Memory B cell (primary cell): ENCODE measurements at regions not wholly inside any gene's neighbourhood (a gene's known extent, or its start where the extent isn't known, plus 50 kb on each side); places are given as distances from the start of the nearest gene placed in this dataset.
"Not testable (repeated sequence)": the region's sequence is repeated elsewhere in the genome, so short reads cannot be mapped to it uniquely, and the experiment has no call there.

ENCODE experiments used
- ATAC-seq: fragments of 150-1000 bp; cut with Tn5 transposase; 2 replicates; pipeline ENCODE4 v1.10.0; 2021; ENCODE audit warnings: low read depth, mild to moderate bottlenecking, moderate library complexity
- DNase-seq, 2 donors: peaks; one replicate each; pipeline ENCODE4 v3.0.0; 2022; ENCODE audit warnings: low spot score in 2 of 2
- H3K27ac Mint-ChIP-seq: one replicate; pipeline ENCODE4 v1.8.0; 2022; ENCODE audit warnings: mild to moderate bottlenecking, moderate library complexity, mixed read lengths
- H3K27me3 Mint-ChIP-seq: one replicate; pipeline ENCODE4 v1.8.0; 2022; ENCODE audit warnings: mixed read lengths
- H3K36me3 Mint-ChIP-seq: one replicate; pipeline ENCODE4 v1.8.0; 2022; ENCODE audit warnings: mild to moderate bottlenecking, mixed read lengths
- H3K4me1 Mint-ChIP-seq: one replicate; pipeline ENCODE4 v1.8.0; 2022; ENCODE audit warnings: mixed read lengths
- H3K4me3 Mint-ChIP-seq: one replicate; pipeline ENCODE4 v1.8.0; 2022; ENCODE audit warnings: mild to moderate bottlenecking, moderate library complexity, mixed read lengths
- H3K9me3 Mint-ChIP-seq: one replicate; pipeline ENCODE4 v1.8.0; 2022; ENCODE audit warnings: mixed read lengths

DNA sequence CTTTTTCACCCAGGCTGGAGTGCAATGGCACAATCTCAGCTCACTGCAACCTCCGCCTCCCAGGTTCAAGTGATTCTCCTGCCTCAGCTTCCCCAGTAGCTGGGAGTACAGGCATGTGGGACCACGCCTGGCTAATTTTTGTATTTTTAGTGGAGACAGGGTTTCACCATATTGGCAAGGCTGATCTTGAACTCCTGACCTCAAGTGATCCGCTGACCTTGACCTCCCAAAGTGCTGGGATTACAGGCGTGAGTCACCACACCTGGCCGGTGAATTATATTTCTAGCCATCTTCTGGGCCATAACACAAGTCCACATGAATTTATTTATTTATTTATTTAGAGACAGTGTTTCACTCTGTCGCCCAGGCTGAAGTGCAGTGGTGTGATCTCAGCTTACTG lies 105.0 kb upstream of the XPO1 start:
- H3K36me3 Mint-ChIP-seq, DNase-seq, H3K4me1 Mint-ChIP-seq, H3K9me3 Mint-ChIP-seq, H3K27me3 Mint-ChIP-seq, H3K27ac Mint-ChIP-seq, H3K4me3 Mint-ChIP-seq, ATAC-seq: not testable (repeated sequence)

DNA sequence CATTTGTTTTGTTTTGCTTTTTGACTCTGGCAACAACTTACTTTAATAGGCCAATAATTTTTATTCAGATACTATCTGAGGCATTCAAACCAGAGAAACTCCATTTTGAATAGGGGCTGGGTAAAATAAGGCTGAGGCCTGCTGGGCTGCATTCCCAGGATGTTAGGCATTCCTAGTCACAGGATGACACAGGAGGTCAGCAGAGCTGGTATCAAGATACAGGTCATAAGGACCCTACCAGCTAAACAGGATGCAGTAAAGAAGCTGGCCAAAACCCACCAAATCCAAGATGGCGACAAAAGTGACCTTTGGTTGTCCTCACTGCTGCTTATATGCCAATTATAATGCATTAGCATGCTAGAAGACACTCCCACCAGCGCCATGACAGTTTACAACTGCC lies 102.2 kb upstream of the XPO1 start:
- Mint-ChIP-seq H3K27ac (no peak overlapping the region), H3K9me3 (no peaks in the 10 kb centered on the region), H3K4me1 (peaks cover 4% of the 10 kb centered on the region), H3K36me3 (no peaks in the 10 kb centered on the region), H3K27me3 (no peaks in the 10 kb centered on the region), H3K4me3 (no peak overlapping the region)
- DNase-seq (no peak), ATAC-seq (no peak)

DNA sequence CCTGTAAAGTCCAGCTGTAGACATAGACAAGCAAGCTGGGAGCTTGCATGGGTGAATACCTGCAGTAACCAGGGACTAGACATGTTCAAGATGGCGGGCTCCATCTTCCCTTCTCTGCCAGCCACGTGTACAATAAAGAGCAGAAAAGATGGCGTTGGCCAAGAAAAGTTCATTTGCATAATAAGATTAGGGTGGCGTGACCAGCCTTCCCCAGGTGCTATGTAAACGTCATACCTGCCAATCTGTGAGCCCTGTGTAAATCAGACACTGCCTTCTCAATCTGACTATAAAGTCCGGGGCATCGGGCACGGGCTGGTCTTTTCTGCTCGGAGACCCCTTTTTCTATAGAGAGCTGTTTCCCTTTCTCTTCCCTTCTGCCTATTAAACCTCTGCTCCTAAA lies 101.6 kb upstream of the XPO1 start:
- H3K4me3 Mint-ChIP-seq: no peak overlapping the region
- peaks cover 4% of the 10 kb centered on the region for H3K4me1 Mint-ChIP-seq
- DNase-seq (no peak), ATAC-seq (peak; percentile 90)
- no peak overlapping the region for H3K27ac Mint-ChIP-seq
- H3K27me3 Mint-ChIP-seq: no peaks in the 10 kb centered on the region
- no peaks in the 10 kb centered on the region for H3K36me3 Mint-ChIP-seq
- no peaks in the 10 kb centered on the region for H3K9me3 Mint-ChIP-seq

DNA sequence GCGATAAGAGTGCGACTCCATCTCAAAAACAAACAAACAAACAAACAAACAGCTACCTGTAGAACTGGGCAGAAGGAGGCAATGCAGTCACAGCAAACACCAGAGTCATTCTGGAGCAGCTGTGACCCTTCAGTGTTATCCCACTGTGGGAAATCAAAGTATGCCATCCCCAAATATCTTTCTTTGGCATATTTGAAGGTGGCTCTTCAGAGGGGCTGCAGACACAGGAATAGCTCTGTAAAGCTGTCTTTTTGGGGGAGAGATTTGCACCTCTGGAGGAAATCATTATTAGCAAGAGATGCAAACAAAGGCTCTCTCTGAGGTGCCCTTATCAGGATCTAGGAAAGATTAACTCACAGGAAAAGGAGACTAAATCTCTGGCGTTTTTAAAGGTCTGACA lies 98.5 kb upstream of the XPO1 start:
- ATAC-seq: no peak
- Mint-ChIP-seq H3K27ac (no peak overlapping the region), H3K9me3 (no peaks in the 10 kb centered on the region)

DNA sequence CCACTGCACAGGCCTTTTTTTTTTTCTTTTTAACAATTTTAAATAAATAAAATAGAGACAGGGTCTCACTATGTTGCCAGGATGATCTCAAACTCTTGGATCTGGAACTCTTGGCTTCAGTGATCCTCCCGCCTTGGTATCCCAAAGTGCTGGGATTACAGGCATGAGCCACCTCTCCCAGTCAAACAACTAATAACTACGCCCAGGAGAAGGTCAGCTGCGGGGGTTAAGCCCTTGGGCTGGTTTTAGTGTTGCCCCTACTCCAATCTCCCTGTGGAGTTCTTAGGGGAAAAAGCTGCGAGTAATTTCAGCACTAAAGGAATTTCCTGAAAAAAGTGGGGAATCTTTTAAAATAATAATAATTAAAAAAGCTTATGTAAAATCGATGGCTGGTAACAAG lies 96.4 kb upstream of the XPO1 start:
- DNase-seq: no peak
- H3K4me3 Mint-ChIP-seq: no peak overlapping the region
- no peak overlapping the region for H3K27ac Mint-ChIP-seq
- H3K9me3 Mint-ChIP-seq: no peaks in the 10 kb centered on the region
- no peaks in the 10 kb centered on the region for H3K36me3 Mint-ChIP-seq
- ATAC-seq: no peak
- no peaks in the 10 kb centered on the region for H3K4me1 Mint-ChIP-seq
- peaks cover 1% of the 10 kb centered on the region for H3K27me3 Mint-ChIP-seq

More for the DNA sequence above, 98.5 kb upstream of the XPO1 start:
- Mint-ChIP-seq H3K4me1 (peaks cover 4% of the 10 kb centered on the region), H3K4me3 (no peak overlapping the region), H3K36me3 (no peaks in the 10 kb centered on the region), H3K27me3 (peaks cover 1% of the 10 kb centered on the region)
- DNase-seq: no peak

DNA sequence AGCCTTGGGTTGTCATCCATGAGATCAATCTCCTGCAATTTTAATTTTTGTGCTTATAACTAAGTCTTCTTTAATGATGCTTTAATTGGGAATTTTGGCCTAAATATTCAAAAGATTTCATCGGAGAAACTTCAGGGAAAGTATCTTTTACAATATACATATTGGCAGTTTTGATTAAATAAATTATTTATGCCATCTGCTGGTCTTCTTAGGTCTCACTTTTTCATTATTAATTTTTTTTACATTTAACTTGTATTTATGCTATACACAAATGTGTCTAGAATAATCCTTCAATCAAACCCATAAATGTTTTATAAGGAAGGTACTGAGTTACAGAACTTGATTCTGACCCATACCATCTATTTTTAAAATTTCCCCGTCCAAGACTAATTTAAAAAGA lies 95.1 kb upstream of the XPO1 start:
- no peak for DNase-seq

DNA sequence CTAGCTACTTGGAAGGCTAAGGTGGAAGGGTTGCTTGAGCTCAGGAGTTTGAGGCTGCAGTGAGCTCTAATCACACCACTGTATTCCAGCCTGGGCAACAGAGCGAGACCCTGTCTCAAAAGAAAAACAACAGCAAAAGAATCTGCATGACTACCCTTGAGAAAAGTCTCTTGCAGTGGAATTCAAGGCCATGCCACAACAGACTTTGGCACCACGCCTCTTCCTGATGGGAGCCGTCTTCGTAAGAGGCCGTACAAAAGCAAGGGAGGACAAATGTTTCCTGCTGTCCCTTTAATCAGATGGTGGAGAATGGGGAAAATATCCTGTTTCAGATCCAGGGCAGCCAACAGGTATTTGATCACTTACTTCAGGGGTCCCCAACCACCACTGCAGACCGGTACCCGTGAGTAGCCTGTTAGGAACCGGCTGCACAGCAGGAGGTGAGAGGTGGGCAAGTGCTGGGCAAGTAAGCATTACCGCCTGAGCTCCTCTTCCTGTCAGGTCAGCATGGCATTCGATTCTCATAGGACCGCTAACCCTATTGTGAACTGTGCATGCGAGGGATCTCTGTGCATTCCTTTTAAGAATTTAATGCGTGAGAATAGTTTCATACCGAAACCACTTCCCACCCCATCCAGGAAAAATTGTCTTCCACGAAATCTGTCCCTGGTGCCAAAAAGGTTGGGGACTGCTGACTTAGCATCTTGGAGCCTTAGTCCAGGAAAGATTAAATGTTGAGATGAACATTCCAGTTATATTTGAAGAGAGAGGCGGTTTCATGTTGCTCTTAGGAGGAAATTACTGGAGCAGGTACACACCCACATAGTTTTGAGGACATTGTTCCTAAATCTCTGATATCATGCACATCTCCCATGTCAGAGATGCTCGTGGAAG lies 94.4 kb upstream of the XPO1 start:
- DNase-seq (no peak), ATAC-seq (no peak)
- no peaks in the 10 kb centered on the region for H3K36me3 Mint-ChIP-seq
- H3K4me3 Mint-ChIP-seq: no peak overlapping the region
- H3K4me1 Mint-ChIP-seq: no peaks in the 10 kb centered on the region
- H3K27ac Mint-ChIP-seq: no peak overlapping the region
- H3K9me3 Mint-ChIP-seq: no peaks in the 10 kb centered on the region
- H3K27me3 Mint-ChIP-seq: peaks cover 1% of the 10 kb centered on the region

More for the DNA sequence above, 95.1 kb upstream of the XPO1 start:
- ATAC-seq: no peak
- H3K4me1 Mint-ChIP-seq: no peaks in the 10 kb centered on the region
- no peaks in the 10 kb centered on the region for H3K36me3 Mint-ChIP-seq
- H3K27ac Mint-ChIP-seq: no peak overlapping the region
- peaks cover 1% of the 10 kb centered on the region for H3K27me3 Mint-ChIP-seq
- no peak overlapping the region for H3K4me3 Mint-ChIP-seq
- no peaks in the 10 kb centered on the region for H3K9me3 Mint-ChIP-seq

DNA sequence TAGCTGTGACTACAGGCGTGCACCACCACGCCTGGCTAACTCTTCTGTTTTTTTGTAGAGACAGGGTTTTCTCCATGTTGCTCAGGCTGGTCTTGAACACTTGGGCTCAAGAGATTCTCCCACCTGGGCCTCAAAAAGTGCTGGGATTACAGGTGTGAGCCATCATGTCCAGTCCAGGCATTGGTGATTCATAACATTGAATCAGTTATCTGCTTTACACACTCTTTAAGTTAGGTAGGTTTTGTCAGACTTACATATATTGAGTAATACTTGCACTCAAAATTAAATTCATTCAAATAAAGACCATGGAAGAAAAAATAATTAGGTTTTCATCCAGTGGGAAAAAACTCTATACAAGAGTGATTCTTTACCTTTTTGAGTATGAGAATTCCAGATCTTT lies 93.2 kb upstream of the XPO1 start:
- no peaks in the 10 kb centered on the region for H3K9me3 Mint-ChIP-seq
- H3K27me3 Mint-ChIP-seq: peaks cover 1% of the 10 kb centered on the region
- no peak for DNase-seq
- no peaks in the 10 kb centered on the region for H3K36me3 Mint-ChIP-seq
- no peaks in the 10 kb centered on the region for H3K4me1 Mint-ChIP-seq
- no peak overlapping the region for H3K4me3 Mint-ChIP-seq
- no peak for ATAC-seq
- no peak overlapping the region for H3K27ac Mint-ChIP-seq

DNA sequence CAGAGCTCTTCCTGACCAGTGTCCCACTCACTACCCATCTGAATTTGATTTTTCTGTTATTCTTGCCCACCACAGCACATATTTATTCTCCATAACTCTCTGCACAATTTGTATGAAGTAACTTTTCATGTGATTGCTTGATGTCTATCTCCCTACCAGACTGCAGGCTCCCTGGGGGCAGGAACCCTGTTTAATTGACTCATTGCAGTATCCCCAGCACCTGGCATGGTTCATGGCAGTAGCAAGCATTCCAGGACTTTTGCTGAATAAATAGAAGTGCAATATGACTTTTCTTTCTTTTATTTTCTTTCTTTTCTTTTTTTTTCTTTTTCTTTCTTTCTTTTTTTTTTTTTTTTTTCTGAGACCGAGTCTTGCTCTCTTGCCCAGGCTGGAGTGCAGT lies 88.7 kb upstream of the XPO1 start:
- Mint-ChIP-seq H3K4me1 (no peaks in the 10 kb centered on the region), H3K27ac (no peak overlapping the region), H3K36me3 (no peaks in the 10 kb centered on the region), H3K9me3 (no peaks in the 10 kb centered on the region), H3K4me3 (no peak overlapping the region), H3K27me3 (no peaks in the 10 kb centered on the region)
- no peak for ATAC-seq
- no peak for DNase-seq

DNA sequence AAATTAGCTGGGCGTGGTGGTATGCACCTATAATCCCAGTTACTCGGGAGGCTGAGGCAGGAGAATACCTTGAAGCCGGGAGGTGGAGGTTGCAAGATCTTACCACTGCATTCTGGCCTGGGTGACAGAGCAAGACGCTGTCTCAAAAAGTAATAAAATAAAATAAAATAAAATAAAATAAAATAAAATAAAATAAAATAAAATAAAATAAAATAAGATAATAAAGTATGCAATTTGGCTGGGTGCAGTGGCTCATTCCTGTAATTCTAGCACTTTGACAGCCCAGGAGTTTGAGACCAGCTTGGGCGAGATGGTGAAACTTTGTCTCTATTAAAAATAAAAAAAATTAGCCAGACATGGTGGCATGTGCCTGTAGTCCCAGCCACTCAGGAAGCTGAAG lies 85.6 kb upstream of the XPO1 start:
- H3K4me1 Mint-ChIP-seq: no peaks in the 10 kb centered on the region
- no peaks in the 10 kb centered on the region for H3K9me3 Mint-ChIP-seq
- no peak overlapping the region for H3K4me3 Mint-ChIP-seq
- DNase-seq: no peak
- no peak overlapping the region for H3K27ac Mint-ChIP-seq
- no peaks in the 10 kb centered on the region for H3K36me3 Mint-ChIP-seq
- no peak for ATAC-seq
- H3K27me3 Mint-ChIP-seq: no peaks in the 10 kb centered on the region

DNA sequence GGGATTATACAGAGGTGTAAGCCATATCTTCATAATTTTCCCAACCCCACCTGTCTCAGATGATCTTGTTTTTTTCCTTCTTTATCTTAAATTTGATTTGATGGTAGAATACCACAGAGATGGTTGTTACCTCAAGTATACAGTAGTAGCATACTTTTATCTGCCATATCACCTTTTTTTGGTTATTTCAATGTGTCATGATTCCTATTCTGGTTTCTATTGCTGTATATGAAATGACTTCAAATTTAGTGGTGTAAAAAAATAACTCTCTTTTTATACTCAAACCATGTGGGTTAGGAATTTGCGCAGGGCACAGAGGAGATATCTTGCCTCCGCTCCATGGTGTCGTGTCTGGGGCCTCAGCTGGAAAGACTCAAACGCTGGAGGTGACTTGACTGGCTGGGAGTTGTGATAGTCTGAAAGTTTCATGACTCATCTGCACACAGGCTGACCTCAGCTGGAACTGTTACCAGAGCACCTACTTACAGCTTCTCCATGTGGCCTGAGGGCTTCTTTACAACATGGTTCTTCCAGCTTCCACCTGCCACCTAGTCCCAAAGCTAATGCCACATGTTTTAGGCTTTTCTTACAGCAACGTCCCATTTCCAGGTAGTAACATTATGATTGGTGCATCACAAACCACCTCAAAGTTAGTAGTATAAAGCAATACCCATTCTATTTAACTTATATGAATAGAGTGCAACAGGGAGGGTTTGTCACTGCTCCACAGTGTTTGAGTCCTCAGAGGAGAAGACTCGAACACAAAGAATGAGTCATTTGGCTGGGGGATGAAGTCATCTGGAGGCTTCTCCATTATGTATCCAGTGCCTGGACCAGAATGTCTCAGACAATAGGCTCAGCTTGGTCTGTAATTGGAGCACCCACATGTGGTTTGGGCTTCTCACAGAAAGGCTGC lies 82.3 kb upstream of the XPO1 start:
- Mint-ChIP-seq H3K9me3 (no peaks in the 10 kb centered on the region), H3K4me1 (no peaks in the 10 kb centered on the region), H3K4me3 (no peak overlapping the region), H3K36me3 (no peaks in the 10 kb centered on the region), H3K27me3 (peaks cover 5% of the 10 kb centered on the region), H3K27ac (no peak overlapping the region)
- no peak for ATAC-seq
- DNase-seq: no peak

DNA sequence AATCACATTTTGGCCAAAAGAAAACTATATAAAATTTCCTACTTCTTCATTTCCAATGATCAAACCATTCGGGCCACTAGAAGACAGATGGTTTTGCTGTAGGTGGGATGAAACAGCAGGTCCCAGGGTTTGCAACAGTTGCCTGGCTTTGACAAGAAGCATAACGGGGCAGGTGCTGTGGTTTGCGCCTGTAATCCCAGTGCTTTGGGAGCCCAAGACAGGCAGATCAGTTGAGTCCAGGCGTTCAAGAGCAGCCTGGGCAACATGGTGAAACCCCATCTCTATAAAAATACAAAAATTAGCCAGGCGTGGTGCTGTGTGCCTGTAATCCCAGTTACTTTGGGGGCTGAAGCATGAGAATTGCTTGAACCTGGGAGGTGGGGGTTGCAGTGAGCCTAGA lies 81.4 kb upstream of the XPO1 start:
- Mint-ChIP-seq H3K4me1 (no peaks in the 10 kb centered on the region), H3K27me3 (peaks cover 5% of the 10 kb centered on the region), H3K36me3 (no peaks in the 10 kb centered on the region), H3K4me3 (no peak overlapping the region), H3K27ac (no peak overlapping the region), H3K9me3 (no peaks in the 10 kb centered on the region)
- ATAC-seq: no peak
- no peak for DNase-seq

DNA sequence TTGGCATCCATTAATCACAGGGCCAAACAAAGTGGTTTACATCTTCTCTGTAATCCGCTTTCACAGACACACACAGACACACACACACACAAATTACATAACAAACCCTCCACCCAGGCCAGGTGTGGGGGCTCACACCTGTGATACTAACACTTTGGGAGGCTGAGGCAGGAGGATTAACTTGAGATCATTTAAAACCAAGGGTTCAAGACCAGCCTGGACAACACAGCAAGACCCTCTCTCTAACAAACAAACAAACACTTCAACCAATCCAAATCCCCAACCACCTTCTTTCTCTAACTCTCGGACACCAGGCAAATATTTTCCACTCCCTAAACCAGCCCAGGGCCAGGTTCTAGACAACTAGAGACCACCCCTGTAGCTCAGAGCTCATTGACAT lies 79.5 kb upstream of the XPO1 start:
- H3K27me3 Mint-ChIP-seq: peaks cover 5% of the 10 kb centered on the region
- no peak overlapping the region for H3K27ac Mint-ChIP-seq
- DNase-seq (no peak), ATAC-seq (no peak)
- H3K36me3 Mint-ChIP-seq: no peaks in the 10 kb centered on the region
- H3K4me1 Mint-ChIP-seq: no peaks in the 10 kb centered on the region
- no peaks in the 10 kb centered on the region for H3K9me3 Mint-ChIP-seq
- no peak overlapping the region for H3K4me3 Mint-ChIP-seq

DNA sequence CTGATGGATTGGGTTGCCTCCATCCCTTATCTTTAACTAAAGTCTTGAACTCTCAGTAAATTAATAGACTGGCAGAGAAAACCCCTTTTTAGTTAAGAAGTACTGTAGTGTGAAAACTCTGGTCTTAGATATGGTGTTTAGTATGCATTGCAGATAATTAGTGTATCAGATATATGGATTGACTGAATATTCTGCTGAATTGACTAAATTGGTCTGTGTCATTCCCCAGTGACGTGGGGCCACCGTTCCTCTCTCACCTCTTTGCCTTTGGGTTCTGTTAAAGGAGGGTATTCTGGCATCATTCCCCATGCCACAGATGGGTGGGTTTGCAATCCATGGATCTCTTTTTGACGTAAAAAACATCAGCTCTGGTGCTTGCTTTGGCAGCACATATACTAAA lies 67.1 kb upstream of the XPO1 start:
- Mint-ChIP-seq H3K27me3 (no peaks in the 10 kb centered on the region), H3K4me1 (no peaks in the 10 kb centered on the region), H3K9me3 (no peaks in the 10 kb centered on the region), H3K36me3 (no peaks in the 10 kb centered on the region), H3K4me3 (no peak overlapping the region), H3K27ac (no peak overlapping the region)
- no peak for DNase-seq
- ATAC-seq: no peak
